H9 (cell line): ENCODE measurements at regions not wholly inside any gene's neighbourhood (a gene's known extent, or its start where the extent isn't known, plus 50 kb on each side); places are given as distances from the start of the nearest gene placed in this dataset.

Experiments
- DNase-seq: peaks from one replicate; pipeline ENCODE4 v3.0.0-alpha.2; 2017
- H2AFZ ChIP-seq: one replicate; pipeline ENCODE4 v1.6.1; 2013; ENCODE audit warnings: mild to moderate bottlenecking, low read length, control low read depth, moderate library complexity
- H2AK5ac ChIP-seq: 2 replicates; pipeline ENCODE4 v1.6.1; 2013; ENCODE audit warnings: low read length, control low read depth, mixed read lengths; ENCODE audit not compliant: insufficient read length
- H2BK120ac ChIP-seq: one replicate; pipeline ENCODE4 v1.6.1; 2013; ENCODE audit warnings: low read depth, mild to moderate bottlenecking, low read length, control low read depth, inconsistent platforms; ENCODE audit not compliant: poor library complexity, severe bottlenecking
- H2BK12ac ChIP-seq: 2 replicates; pipeline ENCODE4 v1.6.1; 2013; ENCODE audit warnings: low read length, control low read depth, mixed read lengths, low read depth; ENCODE audit not compliant: insufficient read length
- H2BK15ac ChIP-seq: 2 replicates; pipeline ENCODE4 v1.6.1; 2013; ENCODE audit warnings: low read depth, low read length, control low read depth
- H2BK20ac ChIP-seq: one replicate; pipeline ENCODE4 v1.6.1; 2013; ENCODE audit warnings: low read depth, mild to moderate bottlenecking, low read length, control low read depth, inconsistent platforms; ENCODE audit not compliant: poor library complexity, severe bottlenecking
- H2BK5ac ChIP-seq: 2 replicates; pipeline ENCODE4 v1.6.1; 2013; ENCODE audit warnings: low read length, control low read depth, mixed read lengths; ENCODE audit not compliant: insufficient read length
- H3K14ac ChIP-seq: 2 replicates; pipeline ENCODE4 v1.6.1; 2013; ENCODE audit warnings: low read length, control low read depth; ENCODE audit not compliant: insufficient read depth
- H3K18ac ChIP-seq: 2 replicates; pipeline ENCODE4 v1.6.1; 2013; ENCODE audit warnings: low read depth, mild to moderate bottlenecking, mixed read lengths, low read length, control low read depth; ENCODE audit not compliant: insufficient read length
- H3K23ac ChIP-seq: 2 replicates; pipeline ENCODE4 v1.6.1; 2013; ENCODE audit warnings: low read length, control low read depth, mixed read lengths, low read depth; ENCODE audit not compliant: insufficient read length
- H3K23me2 ChIP-seq: 2 replicates; pipeline ENCODE4 v1.6.1; 2013; ENCODE audit warnings: low read depth, mild to moderate bottlenecking, mixed read lengths, low read length, control low read depth; ENCODE audit not compliant: insufficient read length, poor library complexity, severe bottlenecking
- H3K27ac ChIP-seq: 2 replicates; pipeline ENCODE4 v1.5.1; 2013; ENCODE audit warnings: low read length, control low read depth, mixed read lengths, low read depth; ENCODE audit not compliant: insufficient read length
- H3K27me3 ChIP-seq: 2 replicates; pipeline ENCODE4 v1.6.1; 2013; ENCODE audit warnings: low read length, control low read depth, inconsistent platforms; ENCODE audit not compliant: insufficient read depth
- H3K4ac ChIP-seq: 2 replicates; pipeline ENCODE4 v1.6.1; 2013; ENCODE audit warnings: low read depth, mild to moderate bottlenecking, control low read depth, inconsistent platforms, low read length, moderate library complexity
- H3K4me1 ChIP-seq: 2 replicates; pipeline ENCODE4 v1.6.1; 2013; ENCODE audit warnings: low read length, control low read depth, inconsistent platforms; ENCODE audit not compliant: insufficient read depth
- H3K4me2 ChIP-seq: 2 replicates; pipeline ENCODE4 v1.6.1; 2013; ENCODE audit warnings: low read length, control low read depth, mixed read lengths; ENCODE audit not compliant: insufficient read length, insufficient read depth
- H3K56ac ChIP-seq: 2 replicates; pipeline ENCODE4 v1.6.1; 2013; ENCODE audit warnings: low read depth, mild to moderate bottlenecking, mixed read lengths, low read length, control low read depth; ENCODE audit not compliant: insufficient read length
- H3K79me1 ChIP-seq: 2 replicates; pipeline ENCODE4 v1.6.1; 2013; ENCODE audit warnings: low read depth, mild to moderate bottlenecking, moderate library complexity, low read length, control low read depth, inconsistent platforms; ENCODE audit not compliant: insufficient read depth, poor library complexity, severe bottlenecking
- H3K79me2 ChIP-seq: 2 replicates; pipeline ENCODE4 v1.6.1; 2013; ENCODE audit warnings: low read length, control low read depth, inconsistent platforms; ENCODE audit not compliant: insufficient read depth
- H3K9ac ChIP-seq: 2 replicates; pipeline ENCODE4 v1.6.1; 2013; ENCODE audit warnings: low read length, control low read depth, mixed read lengths; ENCODE audit not compliant: insufficient read length; ENCODE audit errors: extremely low read depth
- H3K9me3 ChIP-seq: one replicate; pipeline ENCODE4 v1.6.1; 2013; ENCODE audit warnings: low read depth, low read length, inconsistent platforms; ENCODE audit not compliant: control insufficient read depth
- H3T11ph ChIP-seq: one replicate; pipeline ENCODE4 v1.6.1; 2013; ENCODE audit warnings: mild to moderate bottlenecking, low read length, control low read depth, inconsistent platforms
- H4K20me1 ChIP-seq: one replicate; pipeline ENCODE4 v1.6.1; 2013; ENCODE audit not compliant: control insufficient read depth, insufficient read length, insufficient read depth
- H4K5ac ChIP-seq: 2 replicates; pipeline ENCODE4 v1.6.1; 2013; ENCODE audit warnings: low read depth, mild to moderate bottlenecking, mixed read lengths, low read length, control low read depth; ENCODE audit not compliant: insufficient read length
- H4K8ac ChIP-seq: replicated peaks from 2 replicates; pipeline ENCODE4 v1.6.1; 2013; ENCODE audit warnings: low read length, control low read depth, mixed read lengths, low read depth; ENCODE audit not compliant: insufficient read length
- H4K91ac ChIP-seq: 2 replicates; pipeline ENCODE4 v1.6.1; 2013; ENCODE audit warnings: low read depth, mild to moderate bottlenecking, moderate library complexity, mixed read lengths, low read length, control low read depth; ENCODE audit not compliant: insufficient read length
- H3K27ac Mint-ChIP-seq, 3 experiments: 2 replicates in 2 of 3; 3 replicates in 1 of 3; pipeline ENCODE4 v1.8.0; 2020 to 2021; ENCODE audit warnings: mixed read lengths in 3 of 3, mild to moderate bottlenecking in 1 of 3, moderate library complexity in 1 of 3
- H3K27me3 Mint-ChIP-seq: 2 replicates; pipeline ENCODE4 v1.8.0; 2021; ENCODE audit warnings: low read depth, mild to moderate bottlenecking, moderate library complexity, mixed read lengths
- H3K36me3 Mint-ChIP-seq, 3 experiments: 2 replicates in 2 of 3; 3 replicates in 1 of 3; pipeline ENCODE4 v1.8.0; 2020 to 2021; ENCODE audit warnings: low read depth in 3 of 3, mixed read lengths in 3 of 3; ENCODE audit not compliant: insufficient read depth in 1 of 3
- H3K4me1 Mint-ChIP-seq, 2 experiments: 2 replicates each; pipeline ENCODE4 v1.8.0; 2020; ENCODE audit warnings: mixed read lengths in 2 of 2
- H3K4me3 Mint-ChIP-seq, 2 experiments: 2 replicates in 1 of 2; 3 replicates in 1 of 2; pipeline ENCODE4 v1.8.0; 2020 to 2021; ENCODE audit warnings: mild to moderate bottlenecking in 2 of 2, mixed read lengths in 2 of 2, moderate library complexity in 1 of 2
- H3K9me3 Mint-ChIP-seq, 2 experiments: 2 replicates in 1 of 2; 3 replicates in 1 of 2; pipeline ENCODE4 v1.8.0; 2020; ENCODE audit warnings: mild to moderate bottlenecking in 2 of 2, mixed read lengths in 2 of 2, moderate library complexity in 1 of 2
- CTCF ChIP-seq: fragments of 200-600 bp; sonication (generic); conservative IDR thresholded peaks from 3 replicates; pipeline ENCODE4 v1.8.0; 2021; ENCODE audit warnings: antibody characterized with exemption, mild to moderate bottlenecking

GRCh38 chr1:5803851-5804250 is 188.4 kb downstream of the NPHP4 start:
- no peak overlapping the region for H3K4ac ChIP-seq
- H3K4me1 ChIP-seq: no peaks in the 10 kb centered on the region
- no peak overlapping the region for H2BK20ac ChIP-seq
- H4K5ac ChIP-seq: no peak overlapping the region
- H3K27me3 Mint-ChIP-seq: 0 out of 2 replicates have a peak, but pooled peaks cover 1% of the 10 kb centered on the region
- H4K8ac ChIP-seq: no peak overlapping the region
- no peaks in the 10 kb centered on the region for H3K79me1 ChIP-seq
- no peak overlapping the region for H4K91ac ChIP-seq
- H3K4me3 Mint-ChIP-seq: no peak overlapping the region
- H3K27ac Mint-ChIP-seq: no peak overlapping the region
- H2BK15ac ChIP-seq: no peak overlapping the region
- no peak overlapping the region for H3K27ac ChIP-seq
- no peaks in the 10 kb centered on the region for H3K4me1 Mint-ChIP-seq
- no peak overlapping the region for H3K9ac ChIP-seq
- no peaks in the 10 kb centered on the region for H3K23me2 ChIP-seq
- no peaks in the 10 kb centered on the region for H4K20me1 ChIP-seq
- no peak overlapping the region for H3K4me2 ChIP-seq
- no peak overlapping the region for H2AK5ac ChIP-seq
- H2AFZ ChIP-seq: no peak overlapping the region
- H2BK120ac ChIP-seq: no peak overlapping the region
- H3K36me3 Mint-ChIP-seq: peaks cover 0 to 4% (median 3%) of the 10 kb centered on the region in 3 experiments; a peak in 4 of 7 replicates
- H3K56ac ChIP-seq: no peak overlapping the region
- DNase-seq: no peak
- H3K14ac ChIP-seq: no peak overlapping the region
- H2BK12ac ChIP-seq: no peak overlapping the region
- no peak overlapping the region for H2BK5ac ChIP-seq
- no peak overlapping the region for H3T11ph ChIP-seq
- H3K18ac ChIP-seq: no peak overlapping the region
- H3K79me2 ChIP-seq: no peaks in the 10 kb centered on the region
- H3K27me3 ChIP-seq: no peaks in the 10 kb centered on the region
- no peak overlapping the region for H3K23ac ChIP-seq
- H3K9me3 ChIP-seq: no peaks in the 10 kb centered on the region
- peaks cover 6 to 7% of the 10 kb centered on the region in 2 experiments; a peak in 3 of 5 replicates for H3K9me3 Mint-ChIP-seq
- TF ChIP-seq CTCF: no peak
